H9 (cell line): ENCODE measurements at regions not wholly inside any gene's neighbourhood (a gene's known extent, or its start where the extent isn't known, plus 50 kb on each side); places are given as distances from the start of the nearest gene placed in this dataset.

ENCODE experiments used
- DNase-seq: peaks from one replicate; pipeline ENCODE4 v3.0.0-alpha.2; 2017
- H2AFZ ChIP-seq: one replicate; pipeline ENCODE4 v1.6.1; 2013; ENCODE audit warnings: mild to moderate bottlenecking, low read length, control low read depth, moderate library complexity
- H2AK5ac ChIP-seq: 2 replicates; pipeline ENCODE4 v1.6.1; 2013; ENCODE audit warnings: low read length, control low read depth, mixed read lengths; ENCODE audit not compliant: insufficient read length
- H2BK120ac ChIP-seq: one replicate; pipeline ENCODE4 v1.6.1; 2013; ENCODE audit warnings: low read depth, mild to moderate bottlenecking, low read length, control low read depth, inconsistent platforms; ENCODE audit not compliant: poor library complexity, severe bottlenecking
- H2BK12ac ChIP-seq: 2 replicates; pipeline ENCODE4 v1.6.1; 2013; ENCODE audit warnings: low read length, control low read depth, mixed read lengths, low read depth; ENCODE audit not compliant: insufficient read length
- H2BK15ac ChIP-seq: 2 replicates; pipeline ENCODE4 v1.6.1; 2013; ENCODE audit warnings: low read depth, low read length, control low read depth
- H2BK20ac ChIP-seq: one replicate; pipeline ENCODE4 v1.6.1; 2013; ENCODE audit warnings: low read depth, mild to moderate bottlenecking, low read length, control low read depth, inconsistent platforms; ENCODE audit not compliant: poor library complexity, severe bottlenecking
- H2BK5ac ChIP-seq: 2 replicates; pipeline ENCODE4 v1.6.1; 2013; ENCODE audit warnings: low read length, control low read depth, mixed read lengths; ENCODE audit not compliant: insufficient read length
- H3K14ac ChIP-seq: 2 replicates; pipeline ENCODE4 v1.6.1; 2013; ENCODE audit warnings: low read length, control low read depth; ENCODE audit not compliant: insufficient read depth
- H3K18ac ChIP-seq: 2 replicates; pipeline ENCODE4 v1.6.1; 2013; ENCODE audit warnings: low read depth, mild to moderate bottlenecking, mixed read lengths, low read length, control low read depth; ENCODE audit not compliant: insufficient read length
- H3K23ac ChIP-seq: 2 replicates; pipeline ENCODE4 v1.6.1; 2013; ENCODE audit warnings: low read length, control low read depth, mixed read lengths, low read depth; ENCODE audit not compliant: insufficient read length
- H3K23me2 ChIP-seq: 2 replicates; pipeline ENCODE4 v1.6.1; 2013; ENCODE audit warnings: low read depth, mild to moderate bottlenecking, mixed read lengths, low read length, control low read depth; ENCODE audit not compliant: insufficient read length, poor library complexity, severe bottlenecking
- H3K27ac ChIP-seq: 2 replicates; pipeline ENCODE4 v1.5.1; 2013; ENCODE audit warnings: low read length, control low read depth, mixed read lengths, low read depth; ENCODE audit not compliant: insufficient read length
- H3K27me3 ChIP-seq: 2 replicates; pipeline ENCODE4 v1.6.1; 2013; ENCODE audit warnings: low read length, control low read depth, inconsistent platforms; ENCODE audit not compliant: insufficient read depth
- H3K4ac ChIP-seq: 2 replicates; pipeline ENCODE4 v1.6.1; 2013; ENCODE audit warnings: low read depth, mild to moderate bottlenecking, control low read depth, inconsistent platforms, low read length, moderate library complexity
- H3K4me1 ChIP-seq: 2 replicates; pipeline ENCODE4 v1.6.1; 2013; ENCODE audit warnings: low read length, control low read depth, inconsistent platforms; ENCODE audit not compliant: insufficient read depth
- H3K4me2 ChIP-seq: 2 replicates; pipeline ENCODE4 v1.6.1; 2013; ENCODE audit warnings: low read length, control low read depth, mixed read lengths; ENCODE audit not compliant: insufficient read length, insufficient read depth
- H3K56ac ChIP-seq: 2 replicates; pipeline ENCODE4 v1.6.1; 2013; ENCODE audit warnings: low read depth, mild to moderate bottlenecking, mixed read lengths, low read length, control low read depth; ENCODE audit not compliant: insufficient read length
- H3K79me1 ChIP-seq: 2 replicates; pipeline ENCODE4 v1.6.1; 2013; ENCODE audit warnings: low read depth, mild to moderate bottlenecking, moderate library complexity, low read length, control low read depth, inconsistent platforms; ENCODE audit not compliant: insufficient read depth, poor library complexity, severe bottlenecking
- H3K79me2 ChIP-seq: 2 replicates; pipeline ENCODE4 v1.6.1; 2013; ENCODE audit warnings: low read length, control low read depth, inconsistent platforms; ENCODE audit not compliant: insufficient read depth
- H3K9ac ChIP-seq: 2 replicates; pipeline ENCODE4 v1.6.1; 2013; ENCODE audit warnings: low read length, control low read depth, mixed read lengths; ENCODE audit not compliant: insufficient read length; ENCODE audit errors: extremely low read depth
- H3K9me3 ChIP-seq: one replicate; pipeline ENCODE4 v1.6.1; 2013; ENCODE audit warnings: low read depth, low read length, inconsistent platforms; ENCODE audit not compliant: control insufficient read depth
- H3T11ph ChIP-seq: one replicate; pipeline ENCODE4 v1.6.1; 2013; ENCODE audit warnings: mild to moderate bottlenecking, low read length, control low read depth, inconsistent platforms
- H4K20me1 ChIP-seq: one replicate; pipeline ENCODE4 v1.6.1; 2013; ENCODE audit not compliant: control insufficient read depth, insufficient read length, insufficient read depth
- H4K5ac ChIP-seq: 2 replicates; pipeline ENCODE4 v1.6.1; 2013; ENCODE audit warnings: low read depth, mild to moderate bottlenecking, mixed read lengths, low read length, control low read depth; ENCODE audit not compliant: insufficient read length
- H4K8ac ChIP-seq: replicated peaks from 2 replicates; pipeline ENCODE4 v1.6.1; 2013; ENCODE audit warnings: low read length, control low read depth, mixed read lengths, low read depth; ENCODE audit not compliant: insufficient read length
- H4K91ac ChIP-seq: 2 replicates; pipeline ENCODE4 v1.6.1; 2013; ENCODE audit warnings: low read depth, mild to moderate bottlenecking, moderate library complexity, mixed read lengths, low read length, control low read depth; ENCODE audit not compliant: insufficient read length
- H3K27ac Mint-ChIP-seq, 3 experiments: 2 replicates in 2 of 3; 3 replicates in 1 of 3; pipeline ENCODE4 v1.8.0; 2020 to 2021; ENCODE audit warnings: mixed read lengths in 3 of 3, mild to moderate bottlenecking in 1 of 3, moderate library complexity in 1 of 3
- H3K27me3 Mint-ChIP-seq: 2 replicates; pipeline ENCODE4 v1.8.0; 2021; ENCODE audit warnings: low read depth, mild to moderate bottlenecking, moderate library complexity, mixed read lengths
- H3K36me3 Mint-ChIP-seq, 3 experiments: 2 replicates in 2 of 3; 3 replicates in 1 of 3; pipeline ENCODE4 v1.8.0; 2020 to 2021; ENCODE audit warnings: low read depth in 3 of 3, mixed read lengths in 3 of 3; ENCODE audit not compliant: insufficient read depth in 1 of 3
- H3K4me1 Mint-ChIP-seq, 2 experiments: 2 replicates each; pipeline ENCODE4 v1.8.0; 2020; ENCODE audit warnings: mixed read lengths in 2 of 2
- H3K4me3 Mint-ChIP-seq, 2 experiments: 2 replicates in 1 of 2; 3 replicates in 1 of 2; pipeline ENCODE4 v1.8.0; 2020 to 2021; ENCODE audit warnings: mild to moderate bottlenecking in 2 of 2, mixed read lengths in 2 of 2, moderate library complexity in 1 of 2
- H3K9me3 Mint-ChIP-seq, 2 experiments: 2 replicates in 1 of 2; 3 replicates in 1 of 2; pipeline ENCODE4 v1.8.0; 2020; ENCODE audit warnings: mild to moderate bottlenecking in 2 of 2, mixed read lengths in 2 of 2, moderate library complexity in 1 of 2
- WGBS: extraction: QIAGEN DNeasy Blood & Tissue Kit; methylation state at CpG from one replicate; pipeline ENCODE4 v1.1.7; 2013; ENCODE audit warnings: missing lambda C conversion rate, low lambda C conversion rate, mixed read lengths; ENCODE audit not compliant: insufficient read length; ENCODE audit errors: extremely low coverage; 5-methylcytosine and 5-hydroxymethylcytosine counted together
- TF ChIP-seq, protein P1 (sequence below): fragments of 200-600 bp; sonication (generic); conservative IDR thresholded peaks from 3 replicates; pipeline ENCODE4 v1.8.0; 2021; ENCODE audit warnings: antibody characterized with exemption, mild to moderate bottlenecking

- no peak overlapping the region for H3K4me3 Mint-ChIP-seq
- H2BK15ac ChIP-seq, result no peak overlapping the region
- H3K27ac Mint-ChIP-seq, result no peak overlapping the region
- H3K4ac ChIP-seq, result no peak overlapping the region
- H3K23ac ChIP-seq, result no peak overlapping the region
- no peaks in the 10 kb centered on the region for H3K4me1 ChIP-seq
- H2BK20ac ChIP-seq, result no peak overlapping the region
- H3K9me3 ChIP-seq, result no peaks in the 10 kb centered on the region
- peaks cover 0 to 1% (median 0%) of the 10 kb centered on the region in 3 experiments; a peak in 1 of 7 replicates for H3K36me3 Mint-ChIP-seq
- H3K56ac ChIP-seq, result no peak overlapping the region
- no peak overlapping the region for H2AK5ac ChIP-seq
- H3K23me2 ChIP-seq, result no peaks in the 10 kb centered on the region
- no peak overlapping the region for H2BK120ac ChIP-seq
- H3K79me1 ChIP-seq, result no peaks in the 10 kb centered on the region
- H3K27me3 ChIP-seq, result no peaks in the 10 kb centered on the region
- H2BK12ac ChIP-seq, result no peak overlapping the region
- no peaks in the 10 kb centered on the region for H4K20me1 ChIP-seq
- TF ChIP-seq, protein P1, sequence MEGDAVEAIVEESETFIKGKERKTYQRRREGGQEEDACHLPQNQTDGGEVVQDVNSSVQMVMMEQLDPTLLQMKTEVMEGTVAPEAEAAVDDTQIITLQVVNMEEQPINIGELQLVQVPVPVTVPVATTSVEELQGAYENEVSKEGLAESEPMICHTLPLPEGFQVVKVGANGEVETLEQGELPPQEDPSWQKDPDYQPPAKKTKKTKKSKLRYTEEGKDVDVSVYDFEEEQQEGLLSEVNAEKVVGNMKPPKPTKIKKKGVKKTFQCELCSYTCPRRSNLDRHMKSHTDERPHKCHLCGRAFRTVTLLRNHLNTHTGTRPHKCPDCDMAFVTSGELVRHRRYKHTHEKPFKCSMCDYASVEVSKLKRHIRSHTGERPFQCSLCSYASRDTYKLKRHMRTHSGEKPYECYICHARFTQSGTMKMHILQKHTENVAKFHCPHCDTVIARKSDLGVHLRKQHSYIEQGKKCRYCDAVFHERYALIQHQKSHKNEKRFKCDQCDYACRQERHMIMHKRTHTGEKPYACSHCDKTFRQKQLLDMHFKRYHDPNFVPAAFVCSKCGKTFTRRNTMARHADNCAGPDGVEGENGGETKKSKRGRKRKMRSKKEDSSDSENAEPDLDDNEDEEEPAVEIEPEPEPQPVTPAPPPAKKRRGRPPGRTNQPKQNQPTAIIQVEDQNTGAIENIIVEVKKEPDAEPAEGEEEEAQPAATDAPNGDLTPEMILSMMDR, result no peak
- WGBS, result no CpG with 5 or more reads among the region's 5 CpGs
- no peak overlapping the region for H4K91ac ChIP-seq
- H4K5ac ChIP-seq, result no peak overlapping the region
- H2BK5ac ChIP-seq, result no peak overlapping the region
- H3K9ac ChIP-seq, result no peak overlapping the region
- H3K18ac ChIP-seq, result no peak overlapping the region
- no peaks in the 10 kb centered on the region for H3K9me3 Mint-ChIP-seq
- no peaks in the 10 kb centered on the region; the same call in 1 of the 2 replicates for H3K79me2 ChIP-seq
- no peak overlapping the region for H3K14ac ChIP-seq
- H3K4me1 Mint-ChIP-seq, result peaks cover 1 to 6% of the 10 kb centered on the region in 2 experiments
- H3T11ph ChIP-seq, result no peak overlapping the region
- no peak overlapping the region for H2AFZ ChIP-seq
- no peak overlapping the region for H3K4me2 ChIP-seq
- no peak overlapping the region for H4K8ac ChIP-seq
- no peaks in the 10 kb centered on the region; the same call in 1 of the 2 replicates for H3K27me3 Mint-ChIP-seq
- DNase-seq, result no peak
- H3K27ac ChIP-seq, result no peak overlapping the region
Measured at GRCh38 chr15:25960273-25960672, 97.1 kb upstream of the ATP10A start.
